ENCODE measurements at regions not wholly inside any gene's neighbourhood (a gene's known extent, or its start where the extent isn't known, plus 50 kb on each side); places are given as distances from the start of the nearest gene placed in this dataset.

GRCh38 chrX:35665311-35665710 is 132.8 kb upstream of the MAGEB16 start:
- intact Hi-C loops (cut with micrococcal nuclease; ENCODE audit: unreplicated experiment), result no loop called here
- H3K4me1 ChIP-seq (replicated peaks; ENCODE audit: insufficient read depth), result no peaks in the 10 kb centered on the region
- H3K79me2 ChIP-seq (ENCODE audit: low read depth), result no peaks in the 10 kb centered on the region
- no peak overlapping the region for H3K27ac ChIP-seq
- H3K9me3 ChIP-seq (ENCODE audit: insufficient read depth, low read depth), result no peaks in the 10 kb centered on the region
- no TSS peak for BruUV-seq (replicated peaks)
- no peaks in the 10 kb centered on the region for H3K27me3 ChIP-seq (ENCODE audit: insufficient read depth, low read depth)
- H2AFZ ChIP-seq, result no peak overlapping the region
- ChIA-PET POLR2A (ENCODE audit: unreplicated experiment) (no interaction called here), CTCF (no interaction called here)
- no peak for DNase-seq
- H3K36me3 ChIP-seq (ENCODE audit: low read depth), result no peaks in the 10 kb centered on the region
- no peak overlapping the region for H3K4me3 ChIP-seq
- no peak overlapping the region for H3K4me2 ChIP-seq
- no peaks in the 10 kb centered on the region for H4K20me1 ChIP-seq (ENCODE audit: insufficient read depth)
- no peak for TF ChIP-seq CTCF (conservative IDR thresholded peaks at IDR 0.05)
- TF ChIP-seq EZH2 (IDR thresholded peaks at IDR 0.05; ENCODE audit: low read depth), result no peak
- H3K9me2 ChIP-seq (ENCODE audit: insufficient read depth), result no peaks in the 10 kb centered on the region
- H3F3A ChIP-seq (ENCODE audit: insufficient read depth, low read depth), result no peaks in the 10 kb centered on the region

- ChIA-PET POLR2A (ENCODE audit: unreplicated experiment) (no interaction called here), CTCF (no interaction called here)
- H3K4me1 ChIP-seq (replicated peaks; ENCODE audit: insufficient read depth), result no peaks in the 10 kb centered on the region
- no peaks in the 10 kb centered on the region for H4K20me1 ChIP-seq (ENCODE audit: insufficient read depth)
- no peaks in the 10 kb centered on the region for H3K9me3 ChIP-seq (ENCODE audit: insufficient read depth, low read depth)
- H3F3A ChIP-seq (ENCODE audit: insufficient read depth, low read depth), result no peaks in the 10 kb centered on the region
- H3K36me3 ChIP-seq (ENCODE audit: low read depth), result no peaks in the 10 kb centered on the region
- no TSS peak for BruUV-seq (replicated peaks)
- no peak overlapping the region for H3K4me3 ChIP-seq
- H2AFZ ChIP-seq, result no peak overlapping the region
- H3K27ac ChIP-seq, result no peak overlapping the region
- DNase-seq, result no peak
- intact Hi-C loops (cut with micrococcal nuclease; ENCODE audit: unreplicated experiment), result no loop called here
- TF ChIP-seq EZH2 (IDR thresholded peaks at IDR 0.05; ENCODE audit: low read depth) (no peak), CTCF (conservative IDR thresholded peaks at IDR 0.05) (no peak)
- no peaks in the 10 kb centered on the region for H3K9me2 ChIP-seq (ENCODE audit: insufficient read depth)
- H3K79me2 ChIP-seq (ENCODE audit: low read depth), result no peaks in the 10 kb centered on the region
- no peaks in the 10 kb centered on the region for H3K27me3 ChIP-seq (ENCODE audit: insufficient read depth, low read depth)
- H3K4me2 ChIP-seq, result no peak overlapping the region
Observed at GRCh38 chrX:35670889-35671288, 127.3 kb upstream of the MAGEB16 start.

GRCh38 chrX:35675151-35675550 is 123.0 kb upstream of the MAGEB16 start:
- no peak overlapping the region for H3K4me3 ChIP-seq
- no peaks in the 10 kb centered on the region for H3K79me2 ChIP-seq (ENCODE audit: low read depth)
- H3K4me1 ChIP-seq (replicated peaks; ENCODE audit: insufficient read depth), result no peaks in the 10 kb centered on the region
- no peaks in the 10 kb centered on the region for H3K36me3 ChIP-seq (ENCODE audit: low read depth)
- H3F3A ChIP-seq (ENCODE audit: insufficient read depth, low read depth), result no peaks in the 10 kb centered on the region
- H4K20me1 ChIP-seq (ENCODE audit: insufficient read depth), result no peaks in the 10 kb centered on the region
- H3K27me3 ChIP-seq (ENCODE audit: insufficient read depth, low read depth), result no peaks in the 10 kb centered on the region
- no peak overlapping the region for H3K4me2 ChIP-seq
- H2AFZ ChIP-seq, result no peak overlapping the region
- CTCF ChIA-PET, result no interaction called here
- no peak overlapping the region for H3K27ac ChIP-seq
- DNase-seq, result no peak
- H3K9me3 ChIP-seq (ENCODE audit: insufficient read depth, low read depth), result no peaks in the 10 kb centered on the region
- TF ChIP-seq CTCF (conservative IDR thresholded peaks at IDR 0.05) (no peak), EZH2 (IDR thresholded peaks at IDR 0.05; ENCODE audit: low read depth) (no peak)
- no TSS peak for BruUV-seq (replicated peaks)
- intact Hi-C loops (cut with micrococcal nuclease; ENCODE audit: unreplicated experiment), result no loop called here
- H3K9me2 ChIP-seq (ENCODE audit: insufficient read depth), result no peaks in the 10 kb centered on the region
- POLR2A ChIA-PET (ENCODE audit: unreplicated experiment), result no interaction called here
